DMS79 (cell line): ENCODE measurements at regions not wholly inside any gene's neighbourhood (a gene's known extent, or its start where the extent isn't known, plus 50 kb on each side); places are given as distances from the start of the nearest gene placed in this dataset.
"Not testable (repeated sequence)": the region's sequence is repeated elsewhere in the genome, so short reads cannot be mapped to it uniquely, and the experiment has no call there.

Experiments used
- DNase-seq: peaks from one replicate; lab custom pipeline; 2025; lab: John Stamatoyannopoulos, UW

GRCh38 chr9:89695979-89696378 is 91.2 kb downstream of the GADD45G start:
- DNase-seq: not testable (repeated sequence)

- DNase-seq: no peak
Observed at GRCh38 chr9:89696780-89697179, 92.0 kb downstream of the GADD45G start.

GRCh38 chr9:89697553-89697952 is 92.7 kb downstream of the GADD45G start:
- DNase-seq: no peak

- DNase-seq: no peak
Observed at GRCh38 chr9:89698411-89699005, 93.7 kb downstream of the GADD45G start.

GRCh38 chr9:89699646-89700045 is 94.8 kb downstream of the GADD45G start:
- no peak for DNase-seq

- DNase-seq: no peak
Observed at GRCh38 chr9:89701221-89701798, 96.5 kb downstream of the GADD45G start.

GRCh38 chr9:89702401-89702800 is 97.6 kb downstream of the GADD45G start:
- no peak for DNase-seq

GRCh38 chr9:89705651-89706050 is 100.8 kb downstream of the GADD45G start:
- DNase-seq: no peak

- no peak for DNase-seq
Observed at GRCh38 chr9:89706086-89706485, 101.3 kb downstream of the GADD45G start.

GRCh38 chr9:89706731-89707191 is 101.9 kb downstream of the GADD45G start:
- no peak for DNase-seq

GRCh38 chr9:89710697-89711096 is 105.9 kb downstream of the GADD45G start:
- DNase-seq: no peak

GRCh38 chr9:89711866-89712265 is 107.1 kb downstream of the GADD45G start:
- no peak for DNase-seq

GRCh38 chr9:89712283-89712682 is 107.5 kb downstream of the GADD45G start:
- DNase-seq: no peak

GRCh38 chr9:89714321-89714720 is 109.5 kb downstream of the GADD45G start:
- DNase-seq: no peak

- no peak for DNase-seq
Observed at GRCh38 chr9:89715318-89715858, 110.6 kb downstream of the GADD45G start.

GRCh38 chr9:89715881-89716280 is 111.1 kb downstream of the GADD45G start:
- DNase-seq: no peak

GRCh38 chr9:89716559-89716958 is 111.7 kb downstream of the GADD45G start:
- DNase-seq: no peak

- no peak for DNase-seq
Observed at GRCh38 chr9:89718176-89718575, 113.4 kb downstream of the GADD45G start.

GRCh38 chr9:89718651-89719050 is 113.8 kb downstream of the GADD45G start:
- no peak for DNase-seq

GRCh38 chr9:89719202-89719601 is 114.4 kb downstream of the GADD45G start:
- no peak for DNase-seq

GRCh38 chr9:89720696-89721175 is 115.9 kb downstream of the GADD45G start:
- no peak for DNase-seq

- DNase-seq: no peak
Observed at GRCh38 chr9:89721176-89721700, 116.4 kb downstream of the GADD45G start.

- DNase-seq: no peak
Observed at GRCh38 chr9:89721971-89722530, 117.2 kb downstream of the GADD45G start.
